ENCODE measurements at regions not wholly inside any gene's neighbourhood (a gene's known extent, or its start where the extent isn't known, plus 50 kb on each side); places are given as distances from the start of the nearest gene placed in this dataset.

GRCh38 chr5:67255881-67256280, 59.3 kb upstream of the CD180 start:
- Mint-ChIP-seq H3K27me3 (peaks cover 0 to 5% of the 10 kb centered on the region in 2 donors), H3K4me1 (ENCODE audit: low read depth in 2 of 2) (peaks cover 0 to 8% of the 10 kb centered on the region in 2 donors), H3K9me3 (no peaks in the 10 kb centered on the region), H3K36me3 (ENCODE audit: insufficient read depth) (no peaks in the 10 kb centered on the region), H3K4me3 (no peak overlapping the region), H3K27ac (no peak overlapping the region)
- no peak for ATAC-seq (replicated peaks)
- DNase-seq: no peak

GRCh38 chr5:67253911-67254310, 57.3 kb upstream of the CD180 start:
- Mint-ChIP-seq H3K9me3 (no peaks in the 10 kb centered on the region), H3K27me3 (no peaks in the 10 kb centered on the region), H3K36me3 (ENCODE audit: insufficient read depth) (no peaks in the 10 kb centered on the region), H3K27ac (no peak overlapping the region), H3K4me1 (ENCODE audit: low read depth in 2 of 2) (peaks cover under 1 to 8% of the 10 kb centered on the region in 2 donors), H3K4me3 (no peak overlapping the region)
- ATAC-seq (replicated peaks) (no peak), DNase-seq (no peak)

- DNase-seq (no peak), ATAC-seq (replicated peaks) (no peak)
- Mint-ChIP-seq H3K4me1 (ENCODE audit: low read depth in 2 of 2) (peaks cover 8 to 13% of the 10 kb centered on the region in 2 donors), H3K27me3 (no peaks in the 10 kb centered on the region), H3K9me3 (no peaks in the 10 kb centered on the region), H3K4me3 (no peak overlapping the region), H3K27ac (no peak overlapping the region), H3K36me3 (ENCODE audit: insufficient read depth) (peaks cover 4% of the 10 kb centered on the region)
Measured at GRCh38 chr5:67249590-67249895, 52.9 kb upstream of the CD180 start.

GRCh38 chr5:67248703-67249589, 52.3 kb upstream of the CD180 start:
- Mint-ChIP-seq H3K36me3 (ENCODE audit: insufficient read depth) (peaks cover 4% of the 10 kb centered on the region), H3K4me3 (no peak overlapping the region), H3K27me3 (no peaks in the 10 kb centered on the region), H3K9me3 (no peaks in the 10 kb centered on the region), H3K4me1 (ENCODE audit: low read depth in 2 of 2) (peaks cover 8 to 13% of the 10 kb centered on the region in 2 donors), H3K27ac (no peak overlapping the region)
- ATAC-seq (replicated peaks) (no peak), DNase-seq (no peak)

- no peak for DNase-seq
- Mint-ChIP-seq H3K4me1 (ENCODE audit: low read depth in 2 of 2) (peaks cover 8 to 13% of the 10 kb centered on the region in 2 donors), H3K36me3 (ENCODE audit: insufficient read depth) (peaks cover 4% of the 10 kb centered on the region), H3K4me3 (no peak overlapping the region), H3K27ac (no peak overlapping the region), H3K9me3 (no peaks in the 10 kb centered on the region), H3K27me3 (no peaks in the 10 kb centered on the region)
- no peak for ATAC-seq (replicated peaks)
Measured at GRCh38 chr5:67246546-67247268, 50.1 kb upstream of the CD180 start.
